ENCODE measurements at regions not wholly inside any gene's neighbourhood (a gene's known extent, or its start where the extent isn't known, plus 50 kb on each side); places are given as distances from the start of the nearest gene placed in this dataset.
"Not testable (repeated sequence)": the region's sequence is repeated elsewhere in the genome, so short reads cannot be mapped to it uniquely, and the experiment has no call there.

DNA sequence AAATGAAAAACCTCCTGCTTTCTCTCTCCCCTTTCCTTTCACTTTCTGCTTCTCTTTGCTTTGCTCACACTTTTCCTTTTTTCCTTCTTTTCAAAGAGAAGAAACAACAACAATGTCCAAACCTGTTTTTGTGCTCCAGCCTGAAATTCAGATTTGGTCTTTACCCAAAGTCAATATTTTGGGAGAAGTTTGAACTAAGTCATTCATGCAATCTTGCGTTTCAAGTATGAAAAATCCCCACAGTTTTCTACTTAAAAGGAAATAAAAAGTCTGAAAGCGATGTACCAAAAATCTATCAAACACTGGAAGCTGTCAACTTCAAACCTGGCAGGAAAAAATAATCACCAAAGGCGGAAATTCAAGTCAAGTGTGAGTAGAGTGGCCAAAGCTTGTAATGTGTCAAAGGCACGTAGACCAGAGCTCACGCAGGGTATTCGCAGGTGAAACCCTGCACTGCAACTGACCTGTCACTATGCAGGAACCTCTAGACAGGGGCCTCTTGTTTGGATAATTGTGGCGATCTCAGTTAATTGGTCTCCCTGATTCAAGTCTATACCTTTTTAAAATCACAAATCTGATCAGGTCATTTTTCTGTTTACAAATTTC lies 118.8 kb upstream of the GALNT15 start:
- no peak for DNase-seq

DNA sequence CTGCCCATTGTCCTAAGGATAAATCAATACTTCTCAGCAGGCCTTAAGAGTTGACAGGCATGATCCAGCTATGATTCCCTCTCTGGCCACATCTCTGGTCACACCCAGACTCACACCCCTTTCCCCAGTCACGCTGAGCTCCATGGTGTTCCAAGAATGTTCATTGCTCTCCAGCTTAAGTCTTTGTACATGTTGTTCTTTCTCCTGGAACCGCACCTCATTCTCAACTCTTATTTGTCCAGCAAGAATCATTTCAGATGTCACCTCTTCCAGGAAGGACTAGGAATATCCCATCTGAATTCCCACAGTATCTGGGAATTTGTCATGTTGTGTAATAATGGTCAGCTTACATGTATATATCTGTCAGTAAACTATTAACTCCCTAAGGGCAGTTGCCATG lies 118.3 kb upstream of the GALNT15 start:
- no peak for DNase-seq

DNA sequence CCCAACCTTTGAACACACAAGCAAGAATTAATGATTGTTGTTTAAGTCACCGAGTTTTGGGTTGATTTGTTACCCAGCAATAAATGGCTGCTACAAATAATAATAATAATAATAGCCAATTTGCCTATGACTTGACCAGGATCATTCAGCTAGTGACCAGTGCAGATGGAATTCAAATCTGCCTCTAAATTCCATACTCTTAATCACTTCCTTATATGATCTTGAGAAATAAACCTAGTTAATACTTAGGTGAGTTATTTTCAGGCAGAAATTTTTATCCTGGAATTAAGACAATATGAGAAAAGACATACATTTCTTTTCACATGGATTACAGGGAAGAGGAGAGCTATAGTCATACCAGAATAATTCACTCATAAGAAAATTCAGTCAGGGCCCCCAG lies 116.0 kb upstream of the GALNT15 start:
- DNase-seq: no peak

DNA sequence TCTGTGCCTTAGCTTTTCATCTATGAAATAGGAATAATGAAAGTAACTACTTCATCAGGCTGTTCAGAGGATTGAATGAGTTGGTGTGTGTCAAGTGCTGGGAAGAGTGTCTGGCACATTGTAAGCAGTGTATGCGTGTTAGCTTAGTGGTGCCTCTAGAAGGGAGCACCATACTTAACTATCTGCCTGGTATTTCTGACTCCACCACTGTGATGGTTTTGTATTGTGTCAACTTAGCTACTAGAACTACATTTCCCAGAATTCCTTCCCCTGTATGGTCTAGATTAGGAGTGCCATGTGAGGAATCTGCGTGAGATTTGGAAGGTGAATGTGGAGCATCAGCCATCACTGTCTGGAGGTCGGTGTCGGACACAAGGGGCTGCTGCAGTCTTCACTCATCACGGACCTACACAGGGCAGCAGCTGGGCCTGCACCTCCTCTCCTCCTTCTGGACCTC lies 115.4 kb upstream of the GALNT15 start:
- no peak for DNase-seq

GRCh38 chr3:16059711-16060357 lies 114.6 kb upstream of the GALNT15 start:
- DNase-seq: no peak

DNA sequence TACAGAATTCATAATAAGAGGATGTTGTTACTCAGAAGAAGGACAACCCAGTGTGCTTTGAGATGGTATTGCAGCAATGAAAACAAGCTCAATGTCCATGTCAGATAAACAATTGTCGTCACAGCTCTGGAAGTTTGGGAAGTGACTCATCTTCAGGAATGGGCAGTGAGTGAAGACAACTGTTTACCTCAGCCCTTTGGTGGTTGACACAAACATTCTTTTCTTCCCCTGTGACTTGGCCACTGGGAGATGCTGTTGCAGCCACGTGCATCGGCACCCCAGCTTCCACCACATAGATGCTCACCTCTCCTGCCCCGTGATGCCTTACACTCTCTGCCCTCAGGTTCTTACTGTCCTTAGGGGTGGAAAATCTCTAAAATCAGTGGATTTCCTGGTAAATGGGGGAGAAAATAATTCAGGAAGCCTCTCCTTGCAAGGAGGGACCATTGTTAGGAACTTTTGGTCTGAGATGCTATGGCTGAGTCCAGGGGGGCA lies 114.1 kb upstream of the GALNT15 start:
- no peak for DNase-seq

DNA sequence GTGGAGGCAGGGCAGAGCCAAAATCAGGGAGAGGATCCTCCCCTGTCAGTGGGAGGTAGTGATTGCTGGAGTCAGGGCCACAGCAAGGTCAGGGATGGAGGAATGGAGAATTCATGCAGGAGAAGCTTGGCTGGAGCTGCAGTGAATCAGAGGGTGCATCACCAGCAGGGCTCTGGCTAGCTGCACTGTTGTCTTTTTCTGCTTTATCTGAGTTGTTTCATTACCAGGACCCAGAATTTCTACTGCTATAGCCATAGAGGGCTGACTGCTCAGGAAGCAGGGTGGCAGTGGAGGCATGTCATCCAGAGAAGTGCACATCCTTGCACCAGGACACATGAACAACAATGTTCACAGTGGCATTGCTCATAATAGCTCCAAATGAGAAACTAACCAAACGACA lies 113.5 kb upstream of the GALNT15 start:
- DNase-seq: no peak

GRCh38 chr3:16061491-16061890 lies 113.0 kb upstream of the GALNT15 start:
- DNase-seq: no peak

GRCh38 chr3:16063603-16064002 lies 110.9 kb upstream of the GALNT15 start:
- DNase-seq: no peak

GRCh38 chr3:16064642-16065414 lies 109.7 kb upstream of the GALNT15 start:
- no peak for DNase-seq

DNA sequence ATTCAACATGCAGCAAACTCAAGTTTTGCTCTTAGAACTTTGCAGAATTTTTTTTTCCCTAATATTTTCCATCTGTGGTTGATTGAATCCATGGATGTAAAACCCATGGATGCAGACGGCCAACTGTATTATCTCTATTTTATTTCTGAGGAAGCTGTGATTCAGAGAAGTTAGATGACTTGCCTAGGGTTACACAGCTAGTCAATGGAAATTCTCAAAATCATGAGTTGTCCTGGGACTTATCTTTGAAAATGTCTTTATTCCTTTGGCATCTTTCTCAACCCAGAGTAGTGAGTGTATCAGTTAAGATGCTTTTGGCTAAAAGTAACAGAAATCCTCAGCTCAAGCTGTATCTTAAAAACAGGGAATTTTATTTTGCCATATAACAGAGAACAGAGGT lies 107.9 kb upstream of the GALNT15 start:
- no peak for DNase-seq

DNA sequence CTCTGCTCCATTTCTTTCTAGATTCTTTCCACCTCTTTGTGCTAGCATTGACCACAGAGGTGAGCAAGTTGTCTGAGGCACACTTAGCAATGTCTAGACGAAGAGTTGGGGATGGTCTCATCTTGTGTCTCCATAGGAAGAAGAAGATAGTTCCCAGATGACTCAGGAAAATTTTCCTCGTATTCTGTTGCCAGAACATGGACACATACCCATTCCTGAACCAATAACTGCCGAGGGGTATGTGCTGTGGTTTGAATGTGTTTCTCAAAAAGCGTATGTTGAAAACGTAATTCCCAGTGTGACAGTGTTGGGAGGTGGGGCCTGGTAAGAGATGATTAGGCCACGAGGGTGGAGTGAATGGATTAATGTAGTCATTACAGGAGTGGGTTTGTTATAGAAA lies 107.5 kb upstream of the GALNT15 start:
- DNase-seq: no peak

- DNase-seq: no peak
Observed at GRCh38 chr3:16067837-16068471, 106.5 kb upstream of the GALNT15 start.

- DNase-seq: no peak
Observed at GRCh38 chr3:16069149-16069922, 105.1 kb upstream of the GALNT15 start.

DNA sequence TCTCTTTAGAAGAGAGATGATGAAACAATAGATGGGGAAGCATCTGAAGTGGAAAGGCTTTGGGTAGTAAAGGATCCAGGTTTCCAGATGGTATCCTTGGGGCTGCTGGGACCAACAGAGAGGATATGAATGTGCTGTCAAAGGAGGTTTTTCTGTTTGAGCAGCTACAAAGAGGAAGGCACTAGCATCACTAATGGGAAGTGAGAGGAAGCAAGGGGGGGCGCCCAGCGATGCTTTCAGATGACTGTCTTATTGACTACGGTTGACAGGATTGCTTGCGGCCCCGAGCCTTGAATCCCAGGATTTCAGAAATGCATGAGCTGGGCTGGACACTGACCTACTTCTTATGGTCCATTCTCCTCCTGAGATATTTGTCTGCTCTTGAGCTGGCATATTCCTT lies 103.8 kb upstream of the GALNT15 start:
- DNase-seq: no peak

DNA sequence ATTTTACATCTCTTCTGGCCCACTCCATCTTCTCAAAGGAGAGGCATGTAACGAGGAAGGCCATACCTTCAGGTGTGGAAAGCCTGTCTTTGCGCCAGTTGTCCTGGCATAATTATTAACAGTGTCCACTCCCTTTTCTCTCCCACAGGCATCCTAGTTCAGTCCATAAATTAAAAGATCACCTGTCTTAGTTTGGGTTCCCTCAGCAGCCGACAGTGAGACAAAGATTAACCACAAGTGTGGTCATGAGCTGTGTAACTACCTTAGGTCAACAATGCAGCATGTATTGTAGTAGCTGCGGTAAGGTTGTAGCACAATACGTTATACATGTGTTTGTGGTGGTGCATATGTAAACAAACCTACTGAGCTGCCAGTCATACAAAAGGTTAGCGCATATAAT lies 103.3 kb upstream of the GALNT15 start:
- no peak for DNase-seq

DNA sequence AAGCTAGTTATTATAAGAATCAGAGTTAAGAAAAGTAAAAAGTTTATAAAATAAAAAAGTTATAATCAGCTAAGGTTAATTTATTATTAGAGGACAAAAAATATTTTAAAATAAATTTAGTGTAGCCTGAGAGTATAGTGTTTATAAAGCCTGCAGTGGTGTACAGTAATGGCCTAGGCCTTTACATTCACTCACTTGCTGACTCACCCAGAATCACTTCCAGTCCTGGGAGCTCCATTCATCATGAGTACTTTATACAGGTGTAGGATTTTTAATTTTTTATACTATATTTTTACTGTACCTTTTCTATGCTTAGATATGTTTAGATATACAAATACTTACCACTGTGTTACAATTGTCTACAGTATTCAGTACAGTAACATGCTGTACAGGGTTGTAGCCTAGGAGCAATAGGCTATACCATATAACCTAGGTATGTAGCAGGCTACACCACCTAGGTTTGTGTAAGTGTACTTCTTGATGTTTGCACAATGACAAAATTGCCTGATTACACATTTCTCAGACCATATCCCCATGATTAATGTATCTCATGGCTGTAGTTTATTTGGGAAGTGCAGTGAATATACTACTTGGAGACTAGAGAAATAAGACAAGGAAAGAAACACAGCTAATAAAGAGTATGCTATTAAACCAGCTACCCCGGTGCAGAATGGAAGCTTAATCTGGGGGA lies 101.9 kb upstream of the GALNT15 start:
- no peak for DNase-seq

DNA sequence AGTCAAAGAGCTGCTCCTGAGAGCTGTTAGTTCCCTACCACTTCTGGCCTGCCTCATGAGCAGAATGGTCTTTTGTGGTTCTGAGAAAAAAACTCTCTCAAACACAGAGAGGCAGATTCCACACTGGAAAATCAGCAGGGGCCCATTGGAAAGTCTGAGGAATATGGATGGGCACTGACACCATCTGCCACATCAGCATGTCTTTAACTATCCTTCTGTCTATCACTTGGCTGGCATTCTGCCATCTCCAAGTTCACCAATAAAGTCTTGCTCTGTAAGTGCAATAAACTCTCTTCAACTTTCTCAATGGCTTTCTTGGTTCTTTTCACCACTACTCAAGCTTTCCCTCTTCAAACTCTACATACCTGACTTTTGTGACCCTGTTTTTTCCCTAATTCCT lies 101.3 kb upstream of the GALNT15 start:
- no peak for DNase-seq

GRCh38 chr3:16073990-16074671 lies 100.3 kb upstream of the GALNT15 start:
- not testable (repeated sequence) for DNase-seq

DNA sequence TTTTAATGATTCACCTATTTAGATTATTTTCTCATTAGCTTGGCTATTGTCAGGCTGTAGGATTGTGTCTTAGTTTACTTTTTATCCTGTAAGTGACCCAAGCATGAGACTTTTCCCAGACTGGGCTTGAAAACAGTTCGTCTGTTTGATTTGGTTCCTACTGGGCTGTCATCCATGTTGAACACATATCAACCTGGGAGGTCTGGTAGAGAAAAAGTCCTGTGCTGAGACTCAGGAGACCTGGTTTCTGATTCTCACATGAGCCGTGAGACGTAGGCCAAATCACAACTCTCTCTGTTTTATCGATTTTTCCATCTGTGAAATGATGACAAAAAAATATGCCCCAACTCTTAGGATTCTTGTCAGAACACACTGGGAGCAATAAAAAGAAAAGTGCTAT lies 98.8 kb upstream of the GALNT15 start:
- no peak for DNase-seq

- no peak for DNase-seq
Observed at GRCh38 chr3:16076564-16076963, 97.9 kb upstream of the GALNT15 start.
